ENCODE measurements at regions not wholly inside any gene's neighbourhood (a gene's known extent, or its start where the extent isn't known, plus 50 kb on each side); places are given as distances from the start of the nearest gene placed in this dataset.

GRCh38 chr4:96170198-96170597, 330.3 kb downstream of the PDHA2 start:
- no peak for FAIRE-seq
- DNase-seq (ENCODE audit: low spot score), result no peak

GRCh38 chr4:96173756-96174155, 333.9 kb downstream of the PDHA2 start:
- FAIRE-seq, result peak; percentile 93
- peak; percentile 27 for DNase-seq (ENCODE audit: low spot score)

- FAIRE-seq (no peak), DNase-seq (ENCODE audit: low spot score) (no peak)
Measured at GRCh38 chr4:96175871-96176270, 336.0 kb downstream of the PDHA2 start.

- no peak for DNase-seq (ENCODE audit: low spot score)
- no peak for FAIRE-seq
Measured at GRCh38 chr4:96183611-96184010, 343.7 kb downstream of the PDHA2 start.

- no peak for DNase-seq (ENCODE audit: low spot score)
- no peak for FAIRE-seq
Measured at GRCh38 chr4:96186593-96186992, 346.7 kb downstream of the PDHA2 start.

GRCh38 chr4:96189761-96190160, 349.9 kb downstream of the PDHA2 start:
- FAIRE-seq (no peak), DNase-seq (ENCODE audit: low spot score) (no peak)

- FAIRE-seq, result no peak
- DNase-seq (ENCODE audit: low spot score), result no peak
Measured at GRCh38 chr4:96193061-96193460, 353.2 kb downstream of the PDHA2 start.

GRCh38 chr4:96194993-96195392, 355.1 kb downstream of the PDHA2 start:
- DNase-seq (ENCODE audit: low spot score) (no peak), FAIRE-seq (no peak)

GRCh38 chr4:96205143-96205936, 365.4 kb downstream of the PDHA2 start:
- DNase-seq (ENCODE audit: low spot score), result no peak
- FAIRE-seq, result no peak

GRCh38 chr4:96227515-96227914, 387.6 kb downstream of the PDHA2 start:
- DNase-seq (ENCODE audit: low spot score), result no peak
- no peak for FAIRE-seq

GRCh38 chr4:96228463-96228862, 388.6 kb downstream of the PDHA2 start:
- FAIRE-seq, result no peak

GRCh38 chr4:96240041-96240440, 400.1 kb downstream of the PDHA2 start:
- no peak for FAIRE-seq

More at GRCh38 chr4:96228463-96228862, 388.6 kb downstream of the PDHA2 start:
- DNase-seq (ENCODE audit: low spot score), result no peak

GRCh38 chr4:96241819-96242218, 401.9 kb downstream of the PDHA2 start:
- DNase-seq (ENCODE audit: low spot score) (no peak), FAIRE-seq (no peak)

More at GRCh38 chr4:96240041-96240440, 400.1 kb downstream of the PDHA2 start:
- DNase-seq (ENCODE audit: low spot score), result no peak

- DNase-seq (ENCODE audit: low spot score) (no peak), FAIRE-seq (no peak)
Measured at GRCh38 chr4:96247096-96247495, 407.2 kb downstream of the PDHA2 start.

- no peak for FAIRE-seq
- no peak for DNase-seq (ENCODE audit: low spot score)
Measured at GRCh38 chr4:96248225-96248624, 408.3 kb downstream of the PDHA2 start.

- no peak for DNase-seq (ENCODE audit: low spot score)
- FAIRE-seq, result no peak
Measured at GRCh38 chr4:96260064-96260682, 420.3 kb downstream of the PDHA2 start.

- no peak for FAIRE-seq
- DNase-seq (ENCODE audit: low spot score), result no peak
Measured at GRCh38 chr4:96262057-96262456, 422.2 kb downstream of the PDHA2 start.

- DNase-seq (ENCODE audit: low spot score), result no peak
- FAIRE-seq, result no peak
Measured at GRCh38 chr4:96263291-96263690, 423.4 kb downstream of the PDHA2 start.

- DNase-seq (ENCODE audit: low spot score) (no peak), FAIRE-seq (no peak)
Measured at GRCh38 chr4:96264941-96265463, 425.1 kb downstream of the PDHA2 start.

GRCh38 chr4:96293806-96294205, 453.9 kb downstream of the PDHA2 start:
- FAIRE-seq, result no peak
- DNase-seq (ENCODE audit: low spot score), result no peak

GRCh38 chr4:96295143-96295741, 455.3 kb downstream of the PDHA2 start:
- DNase-seq (ENCODE audit: low spot score), result no peak
- FAIRE-seq, result no peak

GRCh38 chr4:96301715-96302114, 461.8 kb downstream of the PDHA2 start:
- no peak for DNase-seq (ENCODE audit: low spot score)
- FAIRE-seq, result no peak

Data from RCC 7860 (cell line).